ENCODE measurements at regions not wholly inside any gene's neighbourhood (a gene's known extent, or its start where the extent isn't known, plus 50 kb on each side); places are given as distances from the start of the nearest gene placed in this dataset.

DNA sequence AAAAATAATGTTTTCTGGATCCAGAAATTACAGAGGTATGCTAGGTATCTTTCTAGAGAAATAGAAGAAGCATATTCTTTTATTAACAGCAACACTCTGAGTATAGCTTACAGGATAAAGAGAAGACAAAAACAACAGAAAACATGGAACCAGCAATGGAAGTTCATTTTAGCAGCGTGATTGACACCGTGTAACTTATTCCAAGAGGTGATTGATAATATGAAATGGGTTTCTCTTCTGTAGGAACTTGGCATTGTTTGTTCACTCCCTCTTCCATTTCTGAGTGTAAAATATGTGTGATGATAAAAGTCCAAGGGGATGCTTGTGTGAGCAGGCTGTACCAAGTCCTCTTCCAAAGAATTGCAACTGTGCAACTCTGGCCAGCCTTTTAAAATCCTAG is 303.0 kb downstream of the COL12A1 start:
- TF ChIP-seq, protein P1, sequence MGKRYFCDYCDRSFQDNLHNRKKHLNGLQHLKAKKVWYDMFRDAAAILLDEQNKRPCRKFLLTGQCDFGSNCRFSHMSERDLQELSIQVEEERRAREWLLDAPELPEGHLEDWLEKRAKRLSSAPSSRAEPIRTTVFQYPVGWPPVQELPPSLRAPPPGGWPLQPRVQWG (CRISPR knock-in tag; IDR thresholded peaks at IDR 0.05; ENCODE audit: borderline replicate concordance, low read depth): no peak
- no peak for TF ChIP-seq EZH2 (conservative IDR thresholded peaks at IDR 0.05; ENCODE audit: low read depth, low read length)
- no peak for TF ChIP-seq ZNF101 (CRISPR knock-in tag; IDR thresholded peaks at IDR 0.05; ENCODE audit: borderline replicate concordance, low read depth)

Data from HepG2 (cell line).